A673 (cell line): ENCODE measurements at regions not wholly inside any gene's neighbourhood (a gene's known extent, or its start where the extent isn't known, plus 50 kb on each side); places are given as distances from the start of the nearest gene placed in this dataset.

Experiments
- CTCF ChIP-seq: fragments of 300-800, 200-600 bp; sonication (generic); conservative IDR thresholded peaks from 2 replicates; pipeline ENCODE4 v1.5.1; 2017; ENCODE audit warnings: low read depth, mild to moderate bottlenecking, antibody characterized with exemption, low read length, moderate library complexity, mixed read lengths
- EZH2 ChIP-seq: fragments of 200-600 bp; sonication (generic); IDR thresholded peaks from 2 replicates; pipeline ENCODE4 v1.6.1; 2017; ENCODE audit warnings: borderline replicate concordance, low read depth, mild to moderate bottlenecking, mixed read lengths, antibody characterized with exemption, low read length; ENCODE audit not compliant: poor library complexity, severe bottlenecking

- TF ChIP-seq CTCF (no peak), EZH2 (no peak)
These were observed 248.6 kb upstream of the MAGI2 start for GRCh38 chr7:79702116-79702515.
